PC-9 (cell line): ENCODE measurements at regions not wholly inside any gene's neighbourhood (a gene's known extent, or its start where the extent isn't known, plus 50 kb on each side); places are given as distances from the start of the nearest gene placed in this dataset.

Experiments used
- EZH2 ChIP-seq: fragments of 200-600 bp; sonication (generic); IDR thresholded peaks from 2 replicates; pipeline ENCODE4 v1.8.0; 2017; ENCODE audit warnings: antibody characterized with exemption, low read depth
- TF ChIP-seq, protein P1 (sequence below): fragments of 200-600 bp; sonication (generic); conservative IDR thresholded peaks from 2 replicates; pipeline ENCODE4 v1.6.1; 2017; ENCODE audit warnings: mixed run types, antibody characterized with exemption, mild to moderate bottlenecking, moderate library complexity

- TF ChIP-seq, protein P1, sequence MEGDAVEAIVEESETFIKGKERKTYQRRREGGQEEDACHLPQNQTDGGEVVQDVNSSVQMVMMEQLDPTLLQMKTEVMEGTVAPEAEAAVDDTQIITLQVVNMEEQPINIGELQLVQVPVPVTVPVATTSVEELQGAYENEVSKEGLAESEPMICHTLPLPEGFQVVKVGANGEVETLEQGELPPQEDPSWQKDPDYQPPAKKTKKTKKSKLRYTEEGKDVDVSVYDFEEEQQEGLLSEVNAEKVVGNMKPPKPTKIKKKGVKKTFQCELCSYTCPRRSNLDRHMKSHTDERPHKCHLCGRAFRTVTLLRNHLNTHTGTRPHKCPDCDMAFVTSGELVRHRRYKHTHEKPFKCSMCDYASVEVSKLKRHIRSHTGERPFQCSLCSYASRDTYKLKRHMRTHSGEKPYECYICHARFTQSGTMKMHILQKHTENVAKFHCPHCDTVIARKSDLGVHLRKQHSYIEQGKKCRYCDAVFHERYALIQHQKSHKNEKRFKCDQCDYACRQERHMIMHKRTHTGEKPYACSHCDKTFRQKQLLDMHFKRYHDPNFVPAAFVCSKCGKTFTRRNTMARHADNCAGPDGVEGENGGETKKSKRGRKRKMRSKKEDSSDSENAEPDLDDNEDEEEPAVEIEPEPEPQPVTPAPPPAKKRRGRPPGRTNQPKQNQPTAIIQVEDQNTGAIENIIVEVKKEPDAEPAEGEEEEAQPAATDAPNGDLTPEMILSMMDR: no peak
- no peak for TF ChIP-seq EZH2
Observed at GRCh38 chr22:49712195-49712791, 115.4 kb downstream of the BRD1 start.
